ENCODE measurements at regions not wholly inside any gene's neighbourhood (a gene's known extent, or its start where the extent isn't known, plus 50 kb on each side); places are given as distances from the start of the nearest gene placed in this dataset.

DNA sequence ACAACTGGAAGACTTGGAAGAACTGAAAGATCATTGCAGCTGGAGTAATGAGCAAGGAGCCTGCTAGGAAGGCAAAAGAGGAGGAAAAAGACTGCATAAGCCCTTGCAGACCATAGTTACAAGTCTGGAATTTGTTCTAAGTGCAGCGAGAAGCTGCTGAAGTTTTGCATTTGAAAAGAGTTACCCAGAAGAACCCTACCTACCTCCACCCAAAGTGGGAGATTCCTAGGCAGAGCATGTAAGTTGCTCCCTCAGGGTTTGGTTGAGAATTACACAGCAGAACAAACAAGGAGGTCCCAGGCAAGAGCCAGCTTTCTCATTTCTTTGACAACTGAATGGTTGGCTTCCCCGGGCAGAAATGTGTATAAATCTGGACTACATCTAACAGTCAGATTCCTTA is 118.7 kb upstream of the NUDT7 start:
- intact Hi-C loops (cut with DNase I) = no loop called here
- Histone ChIP-seq H3K4me3 (no peak overlapping the region), H3K36me3 (replicated peaks in 1 of 2; ENCODE audit: insufficient read depth in 1 of 2, low read depth in 2 of 2) (no peaks in the 10 kb centered on the region), H3K27ac (no peak overlapping the region), H3K4me1 (no peaks in the 10 kb centered on the region), H3K9me3 (peaks cover 0 to 6% (median 0%) of the 10 kb centered on the region in 3 donors), H3K27me3 (no peaks in the 10 kb centered on the region)
- DNase-seq = no peak
- whole genome bisulfite sequencing, 2 donors = 41 to 64% methylated on average over 2 of the region's 2 CpGs
- TF ChIP-seq, protein P1, sequence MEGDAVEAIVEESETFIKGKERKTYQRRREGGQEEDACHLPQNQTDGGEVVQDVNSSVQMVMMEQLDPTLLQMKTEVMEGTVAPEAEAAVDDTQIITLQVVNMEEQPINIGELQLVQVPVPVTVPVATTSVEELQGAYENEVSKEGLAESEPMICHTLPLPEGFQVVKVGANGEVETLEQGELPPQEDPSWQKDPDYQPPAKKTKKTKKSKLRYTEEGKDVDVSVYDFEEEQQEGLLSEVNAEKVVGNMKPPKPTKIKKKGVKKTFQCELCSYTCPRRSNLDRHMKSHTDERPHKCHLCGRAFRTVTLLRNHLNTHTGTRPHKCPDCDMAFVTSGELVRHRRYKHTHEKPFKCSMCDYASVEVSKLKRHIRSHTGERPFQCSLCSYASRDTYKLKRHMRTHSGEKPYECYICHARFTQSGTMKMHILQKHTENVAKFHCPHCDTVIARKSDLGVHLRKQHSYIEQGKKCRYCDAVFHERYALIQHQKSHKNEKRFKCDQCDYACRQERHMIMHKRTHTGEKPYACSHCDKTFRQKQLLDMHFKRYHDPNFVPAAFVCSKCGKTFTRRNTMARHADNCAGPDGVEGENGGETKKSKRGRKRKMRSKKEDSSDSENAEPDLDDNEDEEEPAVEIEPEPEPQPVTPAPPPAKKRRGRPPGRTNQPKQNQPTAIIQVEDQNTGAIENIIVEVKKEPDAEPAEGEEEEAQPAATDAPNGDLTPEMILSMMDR (IDR thresholded peaks at IDR 0.05) = no peak
- TF ChIP-seq POLR2A (IDR thresholded peaks at IDR 0.05) = no peak
- no peak for ATAC-seq

DNA sequence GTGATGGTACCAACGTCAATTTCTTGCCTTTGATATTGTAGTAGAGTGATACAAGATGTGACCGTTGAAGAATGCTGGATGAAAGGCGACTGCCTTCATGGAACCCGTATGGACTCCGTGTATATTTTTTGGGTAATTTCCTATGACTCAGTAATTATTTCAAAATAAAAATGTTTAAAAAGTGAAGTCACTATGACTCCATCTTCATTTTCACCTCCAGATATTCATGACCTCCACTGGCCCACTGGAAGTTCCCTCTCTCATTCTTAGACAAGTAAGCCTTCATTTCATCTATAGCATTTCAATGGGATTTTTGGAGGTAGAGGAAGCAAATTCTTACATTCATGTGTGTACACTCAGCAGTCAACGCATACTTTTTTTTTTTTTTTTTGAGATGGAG is 111.8 kb upstream of the NUDT7 start:
- DNase-seq (no peak), ATAC-seq (no peak)
- no peaks in the 10 kb centered on the region for H3K36me3 ChIP-seq (replicated peaks in 1 of 2; ENCODE audit: insufficient read depth in 1 of 2, low read depth in 2 of 2)
- no peaks in the 10 kb centered on the region for H3K27me3 ChIP-seq
- no peak overlapping the region for H3K4me3 ChIP-seq
- intact Hi-C loops (cut with DNase I) = no loop called here
- no peaks in the 10 kb centered on the region for H3K4me1 ChIP-seq
- H3K9me3 ChIP-seq = no peaks in the 10 kb centered on the region
- no peak overlapping the region for H3K27ac ChIP-seq
- 88% methylated on average over 6 of the region's 6 CpGs for WGBS, 2 donors
- TF ChIP-seq POLR2A (IDR thresholded peaks at IDR 0.05) = no peak
- TF ChIP-seq, protein P1 (IDR thresholded peaks at IDR 0.05) = no peak

DNA sequence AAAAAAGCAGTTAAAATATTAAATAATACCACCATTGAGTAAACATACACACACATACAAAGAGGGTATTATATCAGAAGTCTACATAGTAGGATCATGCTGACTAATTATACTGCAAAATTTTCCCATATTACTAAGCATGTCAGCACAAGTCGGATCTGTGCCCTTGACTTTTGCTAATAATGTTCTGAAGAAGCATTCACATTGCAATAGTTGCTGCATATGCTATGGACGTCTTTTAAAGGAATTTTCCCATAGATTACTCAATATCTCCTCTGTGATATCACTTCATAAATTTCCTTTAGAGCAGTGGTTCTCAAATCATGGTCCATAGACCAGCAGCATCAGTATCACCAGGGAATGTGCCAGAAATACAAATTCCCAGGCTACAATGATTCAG is 110.9 kb upstream of the NUDT7 start:
- Histone ChIP-seq H3K27ac (no peak overlapping the region), H3K27me3 (no peaks in the 10 kb centered on the region), H3K36me3 (replicated peaks in 1 of 2; ENCODE audit: insufficient read depth in 1 of 2, low read depth in 2 of 2) (no peaks in the 10 kb centered on the region), H3K4me1 (no peaks in the 10 kb centered on the region), H3K9me3 (no peaks in the 10 kb centered on the region), H3K4me3 (no peak overlapping the region)
- no peak for TF ChIP-seq POLR2A (IDR thresholded peaks at IDR 0.05)
- TF ChIP-seq, protein P1 (IDR thresholded peaks at IDR 0.05) = no peak
- DNase-seq = no peak
- intact Hi-C loops (cut with DNase I) = no loop called here
- ATAC-seq = no peak
- 14 to 20% methylated on average over 2 of the region's 2 CpGs for WGBS, 2 donors

DNA sequence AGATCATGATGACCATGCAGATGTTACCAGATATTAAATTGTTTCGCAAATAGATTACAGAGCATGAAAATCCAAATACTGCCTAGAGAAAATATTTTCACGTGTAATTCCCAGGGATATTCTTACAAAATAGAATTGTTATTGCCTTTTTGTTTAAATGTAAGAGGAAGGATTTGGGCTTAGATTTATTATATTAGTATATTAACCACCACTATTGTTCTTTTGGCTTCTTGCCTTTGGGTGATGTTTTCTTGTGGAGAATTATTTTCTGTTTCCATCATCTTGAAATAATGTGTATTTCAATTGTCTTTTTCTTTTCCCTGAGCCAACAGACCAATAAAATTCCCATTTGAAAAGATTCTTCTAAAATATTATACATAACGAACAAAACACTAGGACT is 109.7 kb upstream of the NUDT7 start:
- Histone ChIP-seq H3K4me3 (no peak overlapping the region), H3K36me3 (replicated peaks in 1 of 2; ENCODE audit: insufficient read depth in 1 of 2, low read depth in 2 of 2) (no peaks in the 10 kb centered on the region), H3K27me3 (no peaks in the 10 kb centered on the region), H3K4me1 (no peaks in the 10 kb centered on the region), H3K27ac (no peak overlapping the region), H3K9me3 (no peaks in the 10 kb centered on the region)
- ATAC-seq = no peak
- WGBS, 2 donors = 70 to 72% methylated on average over 3 of the region's 3 CpGs
- no peak for DNase-seq
- no peak for TF ChIP-seq POLR2A (IDR thresholded peaks at IDR 0.05)
- TF ChIP-seq, protein P1 (IDR thresholded peaks at IDR 0.05) = no peak
- intact Hi-C loops (cut with DNase I) = no loop called here

DNA sequence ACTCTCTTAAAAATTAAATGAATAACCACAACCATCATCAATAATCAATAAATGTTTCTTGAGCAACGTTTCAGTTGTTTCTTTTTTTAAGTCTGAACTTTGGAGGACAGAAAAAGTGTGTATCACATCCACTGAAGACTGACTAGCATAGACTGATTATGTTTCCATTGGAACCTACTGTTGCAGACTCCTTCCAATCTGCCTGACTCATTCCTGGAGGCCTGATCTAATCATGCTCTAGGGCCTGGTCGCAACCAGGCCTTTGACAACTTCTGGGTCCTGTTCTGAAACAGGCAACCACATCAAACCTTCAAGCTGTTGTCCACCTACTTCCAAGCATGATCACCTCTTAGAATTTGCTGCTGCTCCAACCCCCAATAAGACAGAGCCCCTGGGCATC is 109.2 kb upstream of the NUDT7 start:
- intact Hi-C loops (cut with DNase I) = no loop called here
- Histone ChIP-seq H3K27ac (no peak overlapping the region), H3K4me3 (no peak overlapping the region), H3K4me1 (no peaks in the 10 kb centered on the region), H3K36me3 (replicated peaks in 1 of 2; ENCODE audit: insufficient read depth in 1 of 2, low read depth in 2 of 2) (no peaks in the 10 kb centered on the region), H3K9me3 (no peaks in the 10 kb centered on the region), H3K27me3 (no peaks in the 10 kb centered on the region)
- ATAC-seq (no peak), DNase-seq (no peak)
- WGBS, 2 donors = 56 to 58% methylated on average over 2 of the region's 2 CpGs
- TF ChIP-seq, protein P1 (IDR thresholded peaks at IDR 0.05) = no peak
- TF ChIP-seq POLR2A (IDR thresholded peaks at IDR 0.05) = no peak
